Transverse colon (tissue), 4 donors: ENCODE measurements at regions not wholly inside any gene's neighbourhood (a gene's known extent, or its start where the extent isn't known, plus 50 kb on each side); places are given as distances from the start of the nearest gene placed in this dataset.

Experiments used
- POLR2A ChIP-seq: fragments of 450-650 bp; IDR thresholded peaks from one replicate; pipeline ENCODE4 v1.6.1; 2016; ENCODE audit warnings: antibody characterized with exemption, mild to moderate bottlenecking, moderate library complexity
- POLR2AphosphoS5 ChIP-seq, 3 donors: sonication (generic); formaldehyde crosslinking; IDR thresholded peaks; one replicate each; pipeline ENCODE4 v1.6.1; 2016; ENCODE audit warnings: antibody characterized with exemption in 3 of 3
- TF ChIP-seq, protein P1 (sequence below), 5 experiments: fragments of 200-600 bp in 3 of 5; fragments of 450-650 bp in 2 of 5; sonication (generic) in 3 of 5; IDR thresholded peaks; 1 replicate in 2 of 5; 2 replicates in 3 of 5; pipeline ENCODE4 v1.5.1; 2016 to 2017; ENCODE audit warnings: antibody characterized with exemption in 5 of 5, inconsistent platforms in 3 of 5, mild to moderate bottlenecking in 2 of 5, moderate library complexity in 1 of 5

DNA sequence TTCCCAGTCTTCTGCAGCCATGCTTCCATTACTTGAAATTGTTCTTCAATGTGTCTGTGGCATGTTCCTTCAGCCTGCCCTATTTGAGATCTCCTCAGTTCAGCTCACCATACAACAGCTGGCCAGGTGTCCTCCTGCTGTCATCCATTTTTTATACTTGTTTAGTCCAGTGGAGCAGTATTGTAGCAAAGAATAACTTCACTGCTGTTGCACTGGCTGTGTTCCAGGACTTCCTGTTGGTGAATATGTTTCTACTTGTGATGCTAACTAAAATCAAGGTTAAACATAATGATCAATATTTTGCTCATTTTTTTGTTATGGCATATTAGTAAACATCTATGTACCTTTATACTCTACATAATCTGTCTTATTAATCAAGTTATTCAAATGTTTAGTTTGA, 1394.1 kb downstream of the PCDH9 start:
- TF ChIP-seq, protein P1, sequence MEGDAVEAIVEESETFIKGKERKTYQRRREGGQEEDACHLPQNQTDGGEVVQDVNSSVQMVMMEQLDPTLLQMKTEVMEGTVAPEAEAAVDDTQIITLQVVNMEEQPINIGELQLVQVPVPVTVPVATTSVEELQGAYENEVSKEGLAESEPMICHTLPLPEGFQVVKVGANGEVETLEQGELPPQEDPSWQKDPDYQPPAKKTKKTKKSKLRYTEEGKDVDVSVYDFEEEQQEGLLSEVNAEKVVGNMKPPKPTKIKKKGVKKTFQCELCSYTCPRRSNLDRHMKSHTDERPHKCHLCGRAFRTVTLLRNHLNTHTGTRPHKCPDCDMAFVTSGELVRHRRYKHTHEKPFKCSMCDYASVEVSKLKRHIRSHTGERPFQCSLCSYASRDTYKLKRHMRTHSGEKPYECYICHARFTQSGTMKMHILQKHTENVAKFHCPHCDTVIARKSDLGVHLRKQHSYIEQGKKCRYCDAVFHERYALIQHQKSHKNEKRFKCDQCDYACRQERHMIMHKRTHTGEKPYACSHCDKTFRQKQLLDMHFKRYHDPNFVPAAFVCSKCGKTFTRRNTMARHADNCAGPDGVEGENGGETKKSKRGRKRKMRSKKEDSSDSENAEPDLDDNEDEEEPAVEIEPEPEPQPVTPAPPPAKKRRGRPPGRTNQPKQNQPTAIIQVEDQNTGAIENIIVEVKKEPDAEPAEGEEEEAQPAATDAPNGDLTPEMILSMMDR (IDR thresholded peaks at IDR 0.05): no peak
- TF ChIP-seq POLR2A (no peak), POLR2AphosphoS5 (IDR thresholded peaks at IDR 0.05) (no peak)
